GM23338 (cell line): ENCODE measurements at regions not wholly inside any gene's neighbourhood (a gene's known extent, or its start where the extent isn't known, plus 50 kb on each side); places are given as distances from the start of the nearest gene placed in this dataset.

ENCODE experiments used
- ATAC-seq: fragments of 200-7000 bp; cut with Tn5 transposase; 3 replicates; pipeline ENCODE4 v1.9.1; 2020
- DNase-seq: peaks from one replicate; pipeline ENCODE4 v3.0.0-alpha.2; 2015; ENCODE audit warnings: low spot score
- H2AFZ ChIP-seq: fragments of 200-600 bp; sonication (generic); 2 replicates; pipeline ENCODE4 v1.8.0; 2016; ENCODE audit warnings: antibody characterized with exemption, mild to moderate bottlenecking, moderate library complexity
- H3F3A ChIP-seq: fragments of 200-600 bp; sonication (generic); replicated peaks from 2 replicates; pipeline ENCODE4 v1.8.0; 2017; ENCODE audit warnings: antibody characterized with exemption, mixed run types, low read depth
- H3K27ac ChIP-seq: fragments of 200-600 bp; sonication (generic); 2 replicates; pipeline ENCODE4 v1.6.1; 2016; ENCODE audit warnings: low read depth
- H3K27me3 ChIP-seq: fragments of 200-600 bp; sonication (generic); 2 replicates; pipeline ENCODE4 v1.8.0; 2016; ENCODE audit warnings: mild to moderate bottlenecking, mixed run types, moderate library complexity; ENCODE audit not compliant: insufficient read depth
- H3K36me3 ChIP-seq: fragments of 200-600 bp; sonication (generic); 2 replicates; pipeline ENCODE4 v1.8.0; 2016; ENCODE audit warnings: mild to moderate bottlenecking; ENCODE audit not compliant: insufficient read depth
- H3K4me1 ChIP-seq: fragments of 200-600 bp; sonication (generic); 2 replicates; pipeline ENCODE4 v1.8.0; 2016; ENCODE audit warnings: mild to moderate bottlenecking, moderate library complexity; ENCODE audit not compliant: insufficient read depth
- H3K4me2 ChIP-seq: fragments of 200-600 bp; sonication (generic); 2 replicates; pipeline ENCODE4 v1.7.1; 2017; ENCODE audit warnings: mixed run types
- H3K4me3 ChIP-seq: fragments of 200-600 bp; sonication (generic); 2 replicates; pipeline ENCODE4 v1.6.1; 2016; ENCODE audit warnings: mixed run types
- H3K79me2 ChIP-seq: fragments of 200-600 bp; sonication (generic); replicated peaks from 2 replicates; pipeline ENCODE4 v1.8.0; 2017; ENCODE audit warnings: mild to moderate bottlenecking; ENCODE audit not compliant: insufficient read depth
- H3K9me2 ChIP-seq: fragments of 200-600 bp; sonication (generic); 2 replicates; pipeline ENCODE4 v1.8.0; 2017; ENCODE audit not compliant: insufficient read depth
- H4K20me1 ChIP-seq: fragments of 200-600 bp; sonication (generic); replicated peaks from 2 replicates; pipeline ENCODE4 v1.8.0; 2017; ENCODE audit warnings: mild to moderate bottlenecking; ENCODE audit not compliant: insufficient read depth
- H3K27ac Mint-ChIP-seq: 2 replicates; pipeline ENCODE4 v1.8.0; 2020; ENCODE audit warnings: inconsistent platforms, mild to moderate bottlenecking, moderate library complexity, mixed read lengths
- H3K27me3 Mint-ChIP-seq: 3 replicates; pipeline ENCODE4 v1.8.0; 2022; ENCODE audit warnings: low read depth, mild to moderate bottlenecking, moderate library complexity, mixed read lengths, inconsistent platforms; ENCODE audit not compliant: insufficient read depth, poor library complexity
- H3K36me3 Mint-ChIP-seq: 3 replicates; pipeline ENCODE4 v1.8.0; 2021; ENCODE audit warnings: low read depth, mild to moderate bottlenecking, inconsistent platforms, moderate library complexity, mixed read lengths
- H3K4me1 Mint-ChIP-seq: 3 replicates; pipeline ENCODE4 v1.8.0; 2020; ENCODE audit warnings: mild to moderate bottlenecking, inconsistent platforms, mixed read lengths
- H3K4me3 Mint-ChIP-seq: 3 replicates; pipeline ENCODE4 v1.8.0; 2021; ENCODE audit warnings: moderate library complexity, mild to moderate bottlenecking, inconsistent platforms, mixed read lengths
- H3K9me3 Mint-ChIP-seq: 3 replicates; pipeline ENCODE4 v1.8.0; 2020; ENCODE audit warnings: moderate library complexity, mild to moderate bottlenecking, inconsistent platforms, mixed read lengths
- ETS1 ChIP-seq: IDR thresholded peaks from 2 replicates; pipeline ENCODE4 v1.6.1; 2016; ENCODE audit warnings: antibody characterized with exemption
- EZH2phosphoT487 ChIP-seq: fragments of 200-600 bp; sonication (generic); IDR thresholded peaks from one replicate; pipeline ENCODE4 v1.8.1; 2018; ENCODE audit warnings: antibody characterized with exemption; ENCODE audit not compliant: unreplicated experiment
- JUNB ChIP-seq: IDR thresholded peaks from one replicate; pipeline ENCODE4 v1.6.1; 2016; ENCODE audit warnings: antibody characterized with exemption; ENCODE audit not compliant: unreplicated experiment
- NANOG ChIP-seq: IDR thresholded peaks from 2 replicates; pipeline ENCODE4 v1.6.1; 2016; ENCODE audit warnings: antibody characterized with exemption, borderline replicate concordance
- POLR2AphosphoS5 ChIP-seq: IDR thresholded peaks from 2 replicates; pipeline ENCODE4 v1.6.1; 2016; ENCODE audit warnings: antibody characterized with exemption, low read depth
- STAT1 ChIP-seq: IDR thresholded peaks from one replicate; pipeline ENCODE4 v1.6.1; 2016; ENCODE audit warnings: antibody characterized with exemption; ENCODE audit not compliant: unreplicated experiment
- ZNF462 ChIP-seq: fragments of 250-450 bp; sonication (Bioruptor Pico); IDR thresholded peaks from 2 replicates; pipeline ENCODE4 v1.5.0; 2020; ENCODE audit warnings: mild to moderate bottlenecking, moderate library complexity
- TF ChIP-seq, protein P1 (sequence below): IDR thresholded peaks from one replicate; pipeline ENCODE4 v1.6.1; 2018; ENCODE audit warnings: antibody characterized with exemption; ENCODE audit not compliant: unreplicated experiment

DNA sequence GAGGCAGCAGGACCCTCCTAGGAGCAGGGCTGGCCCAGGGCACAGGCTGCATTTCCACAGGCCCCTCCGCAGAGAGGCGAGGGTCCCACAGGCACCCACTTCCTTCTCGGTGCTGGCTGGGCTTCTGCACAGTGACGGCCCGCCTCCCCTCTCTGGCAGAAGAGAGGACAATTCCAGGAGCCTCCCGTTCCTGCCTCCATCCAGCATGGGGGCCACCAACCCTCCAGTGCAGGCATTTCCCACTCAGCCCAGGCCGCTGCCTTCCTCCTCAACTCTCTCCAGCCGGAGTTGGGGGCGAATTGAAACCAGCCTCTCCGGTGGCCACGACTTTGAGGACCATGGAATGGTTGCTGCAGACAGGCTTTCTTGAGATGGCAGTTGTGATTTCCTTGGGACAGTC lies 125.0 kb upstream of the PPP2R2D start (continued):
- TF ChIP-seq ZNF462 (CRISPR knock-in tag), result no peak
- no peak for TF ChIP-seq POLR2AphosphoS5
- TF ChIP-seq NANOG, result no peak
- TF ChIP-seq ETS1, result no peak

DNA sequence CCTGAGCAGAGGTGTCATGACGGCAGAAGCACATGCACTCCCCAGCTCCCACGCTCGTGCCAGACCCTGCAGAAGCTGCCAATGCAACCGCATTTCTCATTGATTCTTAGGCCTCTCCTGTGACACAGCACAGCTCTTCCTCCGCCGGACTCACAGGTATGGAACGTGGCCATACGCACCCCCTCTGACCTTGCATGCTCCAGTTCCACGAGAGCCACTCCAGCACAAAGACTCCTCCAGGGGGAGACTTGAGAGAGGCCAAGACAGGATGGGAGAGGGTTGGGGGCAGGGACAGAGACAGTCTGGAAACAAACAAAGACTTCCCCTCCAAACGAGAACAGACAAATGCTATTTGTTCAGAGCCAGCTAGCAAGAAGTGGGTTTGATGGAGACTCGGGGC lies 124.3 kb upstream of the PPP2R2D start:
- peaks cover 49% of the 10 kb centered on the region for H3K36me3 Mint-ChIP-seq
- Histone ChIP-seq H3K9me2 (no peaks in the 10 kb centered on the region), H3K79me2 (no peaks in the 10 kb centered on the region), H3K4me1 (no peaks in the 10 kb centered on the region), H2AFZ (no peak overlapping the region), H3K4me2 (no peak overlapping the region), H3F3A (no peaks in the 10 kb centered on the region), H3K4me3 (no peak overlapping the region), H4K20me1 (no peaks in the 10 kb centered on the region), H3K27ac (no peak overlapping the region), H3K27me3 (no peaks in the 10 kb centered on the region), H3K36me3 (no peaks in the 10 kb centered on the region; the same call in 1 of the 2 replicates)
- peaks cover 69% of the 10 kb centered on the region for H3K9me3 Mint-ChIP-seq
- ATAC-seq (no peak), DNase-seq (no peak)
- H3K27me3 Mint-ChIP-seq, result peaks cover 16% of the 10 kb centered on the region
- H3K4me3 Mint-ChIP-seq, result no peak overlapping the region
- H3K27ac Mint-ChIP-seq, result no peak overlapping the region
- no peaks in the 10 kb centered on the region for H3K4me1 Mint-ChIP-seq
- TF ChIP-seq JUNB, result no peak
- TF ChIP-seq, protein P1, sequence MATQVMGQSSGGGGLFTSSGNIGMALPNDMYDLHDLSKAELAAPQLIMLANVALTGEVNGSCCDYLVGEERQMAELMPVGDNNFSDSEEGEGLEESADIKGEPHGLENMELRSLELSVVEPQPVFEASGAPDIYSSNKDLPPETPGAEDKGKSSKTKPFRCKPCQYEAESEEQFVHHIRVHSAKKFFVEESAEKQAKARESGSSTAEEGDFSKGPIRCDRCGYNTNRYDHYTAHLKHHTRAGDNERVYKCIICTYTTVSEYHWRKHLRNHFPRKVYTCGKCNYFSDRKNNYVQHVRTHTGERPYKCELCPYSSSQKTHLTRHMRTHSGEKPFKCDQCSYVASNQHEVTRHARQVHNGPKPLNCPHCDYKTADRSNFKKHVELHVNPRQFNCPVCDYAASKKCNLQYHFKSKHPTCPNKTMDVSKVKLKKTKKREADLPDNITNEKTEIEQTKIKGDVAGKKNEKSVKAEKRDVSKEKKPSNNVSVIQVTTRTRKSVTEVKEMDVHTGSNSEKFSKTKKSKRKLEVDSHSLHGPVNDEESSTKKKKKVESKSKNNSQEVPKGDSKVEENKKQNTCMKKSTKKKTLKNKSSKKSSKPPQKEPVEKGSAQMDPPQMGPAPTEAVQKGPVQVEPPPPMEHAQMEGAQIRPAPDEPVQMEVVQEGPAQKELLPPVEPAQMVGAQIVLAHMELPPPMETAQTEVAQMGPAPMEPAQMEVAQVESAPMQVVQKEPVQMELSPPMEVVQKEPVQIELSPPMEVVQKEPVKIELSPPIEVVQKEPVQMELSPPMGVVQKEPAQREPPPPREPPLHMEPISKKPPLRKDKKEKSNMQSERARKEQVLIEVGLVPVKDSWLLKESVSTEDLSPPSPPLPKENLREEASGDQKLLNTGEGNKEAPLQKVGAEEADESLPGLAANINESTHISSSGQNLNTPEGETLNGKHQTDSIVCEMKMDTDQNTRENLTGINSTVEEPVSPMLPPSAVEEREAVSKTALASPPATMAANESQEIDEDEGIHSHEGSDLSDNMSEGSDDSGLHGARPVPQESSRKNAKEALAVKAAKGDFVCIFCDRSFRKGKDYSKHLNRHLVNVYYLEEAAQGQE, result no peak
- TF ChIP-seq STAT1, result no peak
- TF ChIP-seq EZH2phosphoT487, result no peak
